Testis (tissue), 2 donors: ENCODE measurements at regions not wholly inside any gene's neighbourhood (a gene's known extent, or its start where the extent isn't known, plus 50 kb on each side); places are given as distances from the start of the nearest gene placed in this dataset.

Experiments used
- CTCF ChIP-seq, 3 experiments: fragments of 450-650 bp in 2 of 3; fragments of 200-600 bp in 1 of 3; sonication (generic) in 1 of 3; IDR thresholded peaks; one replicate each; pipeline ENCODE4 v1.5.1; 2016 to 2019; ENCODE audit warnings: antibody characterized with exemption in 3 of 3, mild to moderate bottlenecking in 2 of 3, moderate library complexity in 1 of 3
- POLR2A ChIP-seq: fragments of 450-650 bp; IDR thresholded peaks from one replicate; pipeline ENCODE4 v1.6.1; 2017; ENCODE audit warnings: antibody characterized with exemption, mild to moderate bottlenecking, moderate library complexity

DNA sequence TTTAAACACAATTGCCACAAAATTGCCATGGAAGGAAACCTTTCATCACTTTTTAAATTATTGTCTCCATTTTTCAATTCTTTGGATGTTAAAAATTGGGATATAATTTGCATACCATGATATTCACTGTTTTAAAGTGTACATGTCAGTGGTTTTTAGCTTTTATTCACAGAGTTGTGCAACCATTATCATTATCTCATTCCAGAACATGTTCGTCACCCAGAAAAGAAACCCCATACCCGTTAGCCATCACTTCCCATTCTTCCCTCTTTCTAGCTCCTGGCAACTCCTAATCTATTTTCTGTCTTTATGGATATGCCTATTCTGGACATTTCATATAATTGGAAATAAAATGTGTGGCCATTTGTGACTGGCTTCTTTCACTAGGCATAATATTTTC, 260.3 kb upstream of the FERD3L start:
- TF ChIP-seq CTCF (IDR thresholded peaks at IDR 0.05) (no peak), POLR2A (no peak)
